Occipital lobe (tissue), 1 donor: ENCODE measurements at regions not wholly inside any gene's neighbourhood (a gene's known extent, or its start where the extent isn't known, plus 50 kb on each side); places are given as distances from the start of the nearest gene placed in this dataset.

Experiments
- DNase-seq: peaks from one replicate; lab custom pipeline; 2025; lab: John Stamatoyannopoulos, UW

- no peak for DNase-seq
These were observed 81.0 kb upstream of the ADRA2C start for GRCh38 chr4:3685081-3685645.

GRCh38 chr4:3684546-3684945, 81.6 kb upstream of the ADRA2C start:
- DNase-seq, result no peak

GRCh38 chr4:3683744-3684421, 82.3 kb upstream of the ADRA2C start:
- DNase-seq, result no peak

GRCh38 chr4:3683077-3683743, 83.0 kb upstream of the ADRA2C start:
- DNase-seq, result no peak

- DNase-seq, result no peak
These were observed 83.7 kb upstream of the ADRA2C start for GRCh38 chr4:3682236-3683076.

- no peak for DNase-seq
These were observed 85.0 kb upstream of the ADRA2C start for GRCh38 chr4:3681191-3681590.

- no peak for DNase-seq
These were observed 85.5 kb upstream of the ADRA2C start for GRCh38 chr4:3680656-3681055.

- DNase-seq, result no peak
These were observed 86.3 kb upstream of the ADRA2C start for GRCh38 chr4:3679851-3680311.

GRCh38 chr4:3679071-3679825, 86.9 kb upstream of the ADRA2C start:
- no peak for DNase-seq

- DNase-seq, result no peak
These were observed 88.5 kb upstream of the ADRA2C start for GRCh38 chr4:3677748-3678070.

GRCh38 chr4:3676907-3677747, 89.1 kb upstream of the ADRA2C start:
- DNase-seq, result no peak

- no peak for DNase-seq
These were observed 90.0 kb upstream of the ADRA2C start for GRCh38 chr4:3676196-3676595.

GRCh38 chr4:3675251-3676115, 90.7 kb upstream of the ADRA2C start:
- DNase-seq, result no peak

- no peak for DNase-seq
These were observed 91.7 kb upstream of the ADRA2C start for GRCh38 chr4:3674479-3674851.

- no peak for DNase-seq
These were observed 92.3 kb upstream of the ADRA2C start for GRCh38 chr4:3673716-3674478.

GRCh38 chr4:3673176-3673575, 93.0 kb upstream of the ADRA2C start:
- no peak for DNase-seq

GRCh38 chr4:3672465-3672831, 93.7 kb upstream of the ADRA2C start:
- no peak for DNase-seq

GRCh38 chr4:3671571-3672464, 94.4 kb upstream of the ADRA2C start:
- DNase-seq, result no peak
